SHP77 treated with DMSO at 0.1 percent for 48 hours (cell line): ENCODE measurements at regions not wholly inside any gene's neighbourhood (a gene's known extent, or its start where the extent isn't known, plus 50 kb on each side); places are given as distances from the start of the nearest gene placed in this dataset.

Source experiments
- DNase-seq: peaks from one replicate; lab custom pipeline; 2025; lab: John Stamatoyannopoulos, UW

DNA sequence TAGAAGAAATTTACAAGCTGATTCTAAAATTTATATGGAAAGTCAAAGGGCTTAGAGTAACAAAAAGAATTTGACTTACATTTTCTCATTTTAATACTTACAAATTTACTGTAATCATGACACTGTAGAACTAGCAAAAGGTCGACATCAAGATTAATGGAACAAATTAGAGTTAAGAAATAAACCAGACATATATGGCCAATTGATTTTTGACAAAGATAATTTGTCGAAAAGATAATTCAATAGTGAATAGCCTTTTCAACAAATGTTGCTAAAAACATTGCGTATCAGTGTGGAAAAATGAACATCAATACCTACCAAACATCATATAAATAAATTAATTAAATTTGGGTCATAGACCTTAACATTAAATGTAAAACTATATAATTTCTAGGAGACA is 955.5 kb upstream of the AUTS2 start:
- no peak for DNase-seq

DNA sequence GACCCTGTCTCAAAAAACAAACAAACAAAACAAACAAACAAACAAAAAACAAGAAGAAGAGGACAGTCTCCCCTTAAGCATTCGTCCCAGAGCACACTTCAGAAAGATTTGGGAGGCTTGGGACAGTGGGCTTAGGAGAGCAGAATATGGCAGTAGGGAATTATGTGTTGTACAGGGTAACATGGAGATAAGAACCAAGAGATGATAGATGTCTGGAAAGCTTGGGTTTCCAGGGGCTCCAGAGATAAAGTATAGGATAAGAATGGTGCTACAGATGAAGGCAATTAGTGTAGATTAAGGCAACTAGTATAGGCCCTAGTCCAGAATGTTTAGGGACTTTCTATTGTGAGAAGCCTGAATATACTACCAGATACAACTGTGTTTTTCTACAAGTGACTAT is 934.9 kb upstream of the AUTS2 start:
- no peak for DNase-seq

DNA sequence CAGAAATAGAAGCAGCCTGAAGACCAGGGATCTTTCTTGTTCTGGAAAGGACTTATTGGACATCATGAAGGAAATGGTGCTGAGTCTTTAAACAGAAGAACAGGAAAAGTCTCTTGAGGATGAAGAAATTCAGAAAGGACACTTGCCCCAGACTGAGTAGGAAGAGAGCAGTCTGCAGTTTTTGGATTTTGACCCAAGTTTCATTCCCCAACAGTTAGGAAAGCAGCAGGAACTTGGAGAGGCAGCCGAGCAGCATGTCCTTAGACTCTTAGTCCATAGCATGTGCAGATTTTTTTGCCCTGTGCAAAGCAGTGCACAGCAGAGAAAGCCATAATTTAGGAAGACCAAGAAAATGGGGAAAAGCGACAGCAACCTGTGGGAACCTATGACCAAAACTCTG is 927.2 kb upstream of the AUTS2 start:
- DNase-seq: no peak

DNA sequence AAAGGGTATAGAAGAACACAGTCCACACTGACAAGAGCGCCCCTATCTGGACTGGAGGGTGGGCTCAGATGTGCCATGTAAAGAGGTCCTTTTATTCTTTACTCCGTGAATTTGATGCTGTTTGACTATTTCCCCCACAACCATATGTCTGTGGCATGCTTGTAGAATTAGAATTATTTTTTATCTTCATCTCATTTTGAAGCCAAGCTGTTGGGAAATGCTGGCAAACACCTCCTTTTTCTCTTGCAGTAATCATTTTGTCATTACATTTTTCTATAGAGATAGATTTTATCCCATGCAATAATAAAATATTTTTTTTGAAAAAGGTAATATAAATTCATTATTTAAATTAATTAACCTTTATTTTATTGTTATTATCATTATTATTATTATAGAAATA is 926.6 kb upstream of the AUTS2 start:
- no peak for DNase-seq

DNA sequence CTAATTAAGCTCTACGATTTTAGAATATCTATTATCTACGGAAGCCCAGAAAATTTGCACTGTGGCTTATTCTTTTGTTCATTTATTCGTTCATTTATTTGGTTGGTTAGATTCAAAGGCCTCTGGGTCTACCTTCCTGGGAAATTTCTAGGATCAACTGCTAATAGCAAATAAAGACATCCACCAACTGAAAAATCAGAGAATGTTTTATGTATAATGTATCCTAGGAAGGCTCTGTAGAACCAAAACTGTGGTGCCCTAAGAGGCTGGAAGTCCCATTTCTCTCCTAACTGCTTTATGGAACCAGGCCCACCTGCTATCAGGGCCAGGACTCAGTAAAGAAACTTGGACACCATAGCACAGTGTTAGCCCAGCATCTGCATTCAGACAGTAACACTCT is 923.4 kb upstream of the AUTS2 start:
- DNase-seq: no peak

DNA sequence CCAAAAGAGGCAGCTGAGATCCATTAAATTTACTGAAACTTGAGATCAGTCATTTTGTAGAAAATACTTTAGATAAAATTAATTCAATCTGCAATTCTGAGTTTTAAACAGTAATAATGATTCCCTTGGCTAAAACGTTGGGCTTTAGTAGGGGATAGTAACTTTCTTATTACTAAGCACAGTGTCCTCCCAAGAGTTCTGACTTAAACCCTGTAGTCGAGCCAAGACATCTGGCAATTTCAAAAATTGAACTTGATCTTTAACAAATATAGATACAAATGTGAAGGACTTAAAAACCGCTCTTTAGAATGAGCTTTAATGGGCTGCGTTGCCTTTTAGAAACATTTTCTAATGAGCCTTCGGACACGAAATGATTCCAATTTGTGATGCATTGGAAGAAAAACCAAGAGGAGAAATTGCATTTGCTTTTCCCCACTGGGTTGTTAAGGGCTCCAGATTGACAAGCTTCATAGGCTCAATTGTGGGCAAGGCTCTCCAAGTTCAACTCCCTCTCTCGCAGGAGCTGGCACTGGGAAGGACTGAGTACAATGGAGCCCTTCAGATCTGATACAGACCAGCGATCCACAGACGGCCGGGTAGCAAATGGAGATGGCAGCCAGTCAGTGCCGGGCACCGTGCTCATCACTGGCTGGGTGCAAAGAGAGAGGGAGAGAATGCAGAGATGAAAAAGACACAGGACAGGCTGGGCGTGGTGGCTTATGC is 921.3 kb upstream of the AUTS2 start:
- DNase-seq: no peak

DNA sequence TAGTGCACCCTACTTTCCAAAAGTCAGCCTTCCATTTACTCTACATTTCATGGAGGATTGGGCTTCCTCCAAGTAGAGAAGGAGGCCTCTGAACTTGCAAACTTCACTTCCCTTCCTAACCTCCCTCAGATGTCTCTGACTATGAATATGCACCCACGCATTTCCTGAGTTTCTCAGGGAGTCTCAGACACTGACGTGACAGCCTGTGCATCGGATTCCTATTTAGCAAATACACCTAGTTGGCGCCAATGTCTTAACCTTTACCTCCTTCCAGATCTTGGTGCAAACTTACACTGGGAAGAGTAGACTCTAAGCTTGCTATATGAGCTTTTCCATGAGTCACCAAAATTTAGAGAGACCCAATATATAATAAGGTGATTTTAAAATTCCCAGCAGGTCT is 920.1 kb upstream of the AUTS2 start:
- DNase-seq: no peak

DNA sequence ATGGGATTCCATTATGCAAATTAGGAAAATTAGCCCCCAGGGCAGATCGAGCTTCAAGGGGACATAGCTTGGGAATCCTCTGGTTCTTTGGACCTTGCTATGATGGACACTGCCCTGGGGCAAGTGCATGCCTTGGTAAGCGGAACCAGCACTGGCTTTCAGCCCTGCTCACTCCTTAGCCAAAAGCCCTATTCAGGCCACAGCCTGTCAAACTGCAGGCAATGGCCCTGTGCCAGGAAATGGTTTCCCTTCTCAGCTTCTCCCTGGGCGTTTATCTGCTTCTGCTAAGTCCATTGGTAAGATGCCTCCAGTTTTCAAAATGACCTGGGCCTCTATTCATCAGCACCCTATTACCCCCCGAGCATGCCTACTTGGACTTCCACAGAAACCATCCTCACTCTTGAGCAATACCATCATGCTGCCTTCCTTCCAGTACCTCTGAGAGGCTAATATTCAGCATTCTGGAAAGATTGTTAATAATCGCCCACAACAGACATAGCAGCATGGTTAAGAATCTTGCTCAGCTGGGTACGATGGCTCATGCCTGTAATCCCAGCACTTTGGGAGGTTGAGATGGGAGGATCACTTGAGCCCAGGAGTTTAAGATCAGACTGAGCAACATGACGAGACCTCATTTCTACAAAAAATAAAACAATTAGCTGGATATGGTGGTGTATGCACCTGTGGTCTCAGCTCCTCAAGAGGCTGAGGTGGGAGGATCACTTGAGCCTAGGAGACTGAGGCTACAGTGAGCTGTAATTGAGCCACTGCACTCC is 918.6 kb upstream of the AUTS2 start:
- no peak for DNase-seq

DNA sequence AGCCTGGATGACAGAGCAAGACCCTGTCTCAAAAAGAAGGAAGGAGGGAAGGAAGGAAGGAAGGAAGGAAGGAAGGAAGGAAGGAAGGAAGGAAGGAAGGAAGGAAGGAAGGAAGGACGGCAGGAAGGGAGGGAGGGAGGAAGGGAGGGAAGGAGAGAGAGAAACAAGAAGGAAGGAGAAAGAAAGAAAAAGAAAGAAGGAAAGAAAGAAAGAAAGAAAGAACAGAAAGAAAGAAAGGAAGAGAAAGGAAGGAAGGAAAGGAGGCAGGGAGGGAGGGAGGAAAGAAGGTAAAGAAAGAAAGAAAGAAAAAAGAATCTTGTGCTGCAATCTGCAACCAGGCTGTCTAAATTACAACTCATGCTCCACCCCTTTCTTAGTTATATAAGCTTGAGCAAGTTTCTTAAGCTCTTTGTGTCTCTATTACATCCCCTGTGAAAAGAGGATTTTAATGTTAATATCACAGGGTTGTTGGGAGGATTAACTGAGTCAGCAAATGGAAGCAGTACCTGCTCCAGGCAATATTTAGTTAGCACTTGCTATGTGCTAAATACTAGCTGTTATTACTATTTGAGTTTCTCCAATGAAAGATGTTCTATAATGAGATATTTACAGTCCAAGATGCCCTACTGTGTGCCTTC is 917.9 kb upstream of the AUTS2 start:
- DNase-seq: no peak

DNA sequence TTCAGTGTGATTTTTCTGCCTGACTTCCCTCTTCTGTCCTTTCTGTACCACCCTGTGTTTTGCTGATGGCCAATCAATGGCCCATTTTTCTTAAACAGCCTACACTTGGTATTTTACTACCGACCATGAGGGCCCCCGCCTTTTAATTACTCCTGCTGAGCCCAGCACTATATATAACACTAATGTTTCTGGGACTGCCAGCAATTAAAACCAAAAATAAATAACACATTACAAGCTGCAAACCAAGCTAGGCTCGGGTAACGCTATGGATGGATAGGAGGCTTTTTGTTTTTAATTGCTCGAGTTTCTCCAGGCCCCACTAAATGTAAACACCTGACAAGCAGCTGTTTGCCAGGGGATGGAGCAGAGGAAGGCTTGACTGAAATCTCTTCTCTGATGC is 915.4 kb upstream of the AUTS2 start:
- DNase-seq: no peak

DNA sequence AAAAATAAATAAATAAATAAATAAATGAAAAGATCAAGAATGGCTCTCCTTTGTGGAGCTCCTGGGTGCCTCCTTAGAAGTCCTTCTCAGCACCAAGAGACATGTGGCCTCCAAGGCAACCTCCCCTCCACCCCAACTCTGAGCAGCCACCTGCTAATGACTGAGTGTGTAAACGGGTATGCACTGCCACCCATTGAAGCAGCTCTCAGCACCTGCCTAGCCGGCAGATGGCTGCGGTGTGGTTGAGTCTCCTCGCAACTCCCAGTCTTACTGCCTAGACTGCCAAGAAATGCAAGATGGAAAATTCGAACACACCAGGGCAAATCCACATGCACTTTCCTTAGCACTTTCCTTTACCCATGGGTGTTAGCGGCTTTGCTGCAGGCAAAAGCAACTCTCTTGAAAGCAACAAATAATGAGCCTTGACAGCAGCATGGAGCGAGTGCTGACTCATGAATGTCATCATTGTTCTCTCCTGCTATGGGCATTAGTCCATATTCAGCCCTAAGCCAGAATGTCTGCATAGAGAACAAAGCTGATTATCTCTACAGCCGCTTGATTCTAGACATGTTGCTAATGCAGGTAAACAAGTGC is 913.9 kb upstream of the AUTS2 start:
- DNase-seq: peak; percentile 37

DNA sequence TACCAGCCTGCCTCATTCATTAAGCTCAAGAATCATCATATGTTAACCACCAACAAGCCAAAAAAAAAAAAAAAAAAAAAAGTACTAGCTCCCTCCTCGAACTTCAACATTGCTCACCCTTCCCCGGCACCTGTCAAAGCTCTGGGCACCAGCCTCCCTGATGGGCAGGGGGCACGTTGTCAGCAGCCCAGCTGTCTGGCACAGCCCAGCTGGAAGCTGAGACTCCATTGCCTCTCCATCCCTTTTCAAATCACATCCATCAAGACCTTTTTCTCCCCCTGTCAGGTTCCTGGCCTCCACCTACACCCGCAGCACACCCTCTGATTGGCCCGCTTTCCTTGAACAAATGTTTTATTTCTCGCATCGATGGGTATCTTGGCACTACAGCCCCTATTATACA is 913.3 kb upstream of the AUTS2 start:
- no peak for DNase-seq

DNA sequence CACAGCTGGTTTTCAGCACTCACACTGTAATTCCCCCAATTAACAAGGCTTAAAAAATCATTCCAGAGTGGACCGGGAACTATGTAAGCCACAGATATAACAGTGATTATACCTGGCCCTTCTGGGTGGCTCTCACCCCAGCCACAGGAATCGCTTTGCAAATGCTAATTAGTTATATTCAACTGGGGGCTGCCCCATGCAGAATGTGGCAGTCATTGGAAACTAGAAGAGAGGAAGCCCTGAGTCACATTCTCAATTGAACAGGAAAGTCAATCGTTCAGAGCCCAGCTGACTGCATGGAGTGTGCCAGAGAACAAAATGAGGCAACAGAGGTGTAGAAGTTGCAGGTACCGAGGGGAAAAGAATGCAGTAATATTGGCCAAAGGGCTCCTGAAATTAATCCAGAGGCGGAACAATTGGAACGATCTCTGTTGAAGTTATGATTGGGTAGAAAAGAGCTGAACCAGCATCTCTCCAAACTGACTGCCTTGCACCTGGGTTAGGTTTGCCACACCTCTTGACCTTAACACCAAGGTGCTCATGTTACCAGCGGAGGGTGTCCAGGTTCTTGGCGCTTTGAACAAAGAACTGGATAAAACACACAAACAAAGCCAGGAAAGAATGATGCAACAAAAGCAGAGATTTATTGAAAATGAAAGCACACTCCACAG is 909.7 kb upstream of the AUTS2 start:
- DNase-seq: no peak

DNA sequence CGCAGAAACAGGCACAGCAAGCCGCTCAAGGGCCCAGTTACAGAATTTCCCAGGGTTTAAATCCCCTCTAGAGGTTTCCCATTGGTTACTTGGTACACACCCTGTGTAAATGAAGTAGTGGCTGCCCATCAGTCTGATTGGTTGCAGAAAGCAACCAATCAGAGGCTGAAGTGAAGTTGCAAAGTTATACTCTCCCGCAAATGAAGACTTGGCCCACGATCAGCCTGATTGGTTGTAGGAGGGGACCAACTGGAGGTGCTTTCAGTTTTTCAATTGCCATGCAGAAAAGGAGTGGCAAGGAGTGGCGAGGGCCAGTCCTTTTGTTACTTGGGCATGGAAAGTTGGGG is 909.2 kb upstream of the AUTS2 start:
- DNase-seq: no peak

DNA sequence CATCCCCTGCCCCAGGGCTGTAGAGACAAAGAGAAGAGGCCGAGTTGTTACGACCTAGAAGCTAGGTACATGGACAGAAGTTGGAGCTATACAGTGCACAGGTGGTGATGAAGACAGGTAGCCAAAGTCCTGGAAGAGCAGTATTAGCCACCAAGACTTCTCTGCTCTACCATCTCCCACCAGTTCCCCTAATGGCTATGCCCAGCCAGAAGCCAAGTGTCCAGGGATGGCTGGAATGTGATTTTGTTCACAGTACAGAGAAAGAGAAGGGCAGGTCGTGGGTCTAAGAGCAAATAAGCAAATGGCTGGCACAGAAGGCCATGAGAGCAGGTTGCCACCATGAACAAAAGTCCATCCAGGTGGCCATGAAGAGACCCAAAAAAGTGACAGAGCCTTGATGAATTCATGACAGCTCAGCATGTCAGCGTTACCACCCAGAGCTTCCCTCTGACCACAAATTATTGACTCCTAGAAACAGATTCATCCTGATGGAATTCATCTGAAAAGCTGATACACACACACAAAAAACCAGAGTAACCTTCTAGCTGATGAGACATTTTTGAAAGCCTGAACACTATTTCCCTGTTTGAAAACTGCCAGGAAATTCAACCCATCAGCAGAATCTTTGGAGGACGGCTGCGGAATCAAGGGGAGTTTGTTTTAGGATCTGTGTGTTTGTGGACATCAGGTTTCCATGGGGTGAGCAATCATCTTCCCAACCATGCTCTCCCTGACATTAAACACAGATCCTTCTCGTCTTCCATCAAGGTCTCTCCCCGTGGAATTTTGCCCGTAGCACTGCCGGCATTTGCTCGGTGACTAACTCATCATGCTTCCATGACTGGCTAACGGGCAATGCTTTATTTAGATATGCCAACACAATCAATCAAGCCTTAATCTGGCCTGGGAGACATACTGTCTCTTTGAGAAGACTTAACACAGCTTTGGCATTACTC is 906.7 kb upstream of the AUTS2 start:
- DNase-seq: no peak

DNA sequence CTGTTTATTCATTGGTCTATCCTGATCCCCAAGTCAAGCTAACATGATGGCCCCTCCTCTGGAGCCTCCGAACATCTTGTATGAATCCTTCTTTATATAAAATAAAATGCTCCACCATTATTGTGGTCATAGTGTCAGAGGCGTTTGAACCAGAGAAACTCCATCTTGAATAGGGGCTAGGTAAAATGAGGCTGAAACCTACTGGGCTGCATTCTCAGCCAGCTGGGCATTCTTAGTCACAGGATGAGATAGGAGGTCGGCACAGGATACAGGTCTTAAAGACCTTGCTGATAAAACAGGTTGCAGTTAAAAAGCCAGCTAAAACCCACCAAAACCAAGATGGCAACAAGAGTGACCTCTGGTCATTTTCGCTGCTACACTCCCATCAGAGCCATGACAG is 905.8 kb upstream of the AUTS2 start:
- no peak for DNase-seq

DNA sequence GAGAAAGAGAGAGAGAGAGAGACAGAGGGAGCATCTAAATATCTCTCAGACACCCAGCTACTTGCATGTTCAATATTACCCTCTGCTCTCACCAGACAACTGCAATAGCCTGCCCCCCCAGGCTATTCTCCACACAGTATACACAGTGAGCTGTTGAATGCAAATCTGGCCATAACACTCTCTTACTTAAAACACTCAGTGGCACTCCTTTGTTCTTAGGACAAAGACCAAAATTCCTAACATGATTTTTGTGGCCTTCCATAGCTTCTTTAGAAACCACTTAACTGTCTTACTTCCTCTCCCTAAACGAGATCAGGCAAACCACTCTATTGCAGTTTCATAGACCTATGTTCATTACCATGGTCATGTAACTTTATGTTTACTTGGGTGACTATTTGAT is 903.6 kb upstream of the AUTS2 start:
- DNase-seq: no peak

DNA sequence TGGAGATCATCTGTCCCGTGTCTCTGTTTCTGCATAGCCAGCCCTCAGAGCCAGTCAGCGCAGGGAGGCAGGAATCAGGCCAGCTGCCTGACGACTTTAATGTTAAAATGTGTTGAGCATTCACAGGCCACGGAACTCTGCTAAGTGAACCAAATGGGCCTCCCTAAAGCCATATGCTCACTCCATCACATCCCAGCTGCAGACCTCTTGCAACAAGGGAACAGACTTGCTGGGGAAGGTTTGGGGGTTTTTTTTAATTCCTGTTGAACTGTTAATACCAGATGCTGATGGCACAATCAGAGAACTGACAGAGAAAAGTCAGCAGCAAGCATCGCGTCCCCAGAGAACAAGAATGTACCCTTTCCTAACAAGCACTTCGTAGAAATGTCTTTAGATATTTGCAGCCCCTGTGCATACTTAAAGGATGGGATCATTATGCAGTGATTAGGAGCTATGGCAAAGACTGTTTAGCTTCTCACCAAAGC is 900.4 kb upstream of the AUTS2 start:
- DNase-seq: no peak

DNA sequence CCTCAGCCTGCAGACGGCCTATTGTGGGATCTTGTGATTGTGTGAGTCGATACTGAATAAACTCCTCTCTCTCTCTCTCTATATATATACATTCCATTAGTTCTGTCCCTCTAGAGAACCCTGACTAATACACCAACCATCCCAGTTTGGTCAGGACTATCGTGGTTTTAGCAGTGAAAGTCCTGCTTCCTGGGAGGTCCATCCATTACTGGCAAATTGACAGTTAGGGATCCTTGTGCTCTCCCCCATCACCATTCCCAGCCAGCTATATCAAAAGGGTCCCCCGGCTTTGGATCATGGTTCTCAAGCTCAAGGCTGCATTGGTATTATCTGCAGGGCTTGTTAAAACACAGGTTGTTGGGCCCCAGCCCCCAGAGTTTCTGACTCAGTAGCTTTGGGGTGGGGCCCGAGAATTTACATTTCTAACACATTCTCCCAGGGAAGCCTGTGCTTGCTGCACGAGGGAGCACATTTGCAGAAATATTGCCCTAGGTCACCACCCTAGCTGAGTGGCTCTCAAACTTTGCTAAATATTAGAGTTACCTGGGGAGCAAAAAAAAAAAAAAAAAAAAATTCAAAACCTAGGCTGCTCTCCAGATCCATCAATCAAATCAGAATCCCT is 899.1 kb upstream of the AUTS2 start:
- DNase-seq: no peak

DNA sequence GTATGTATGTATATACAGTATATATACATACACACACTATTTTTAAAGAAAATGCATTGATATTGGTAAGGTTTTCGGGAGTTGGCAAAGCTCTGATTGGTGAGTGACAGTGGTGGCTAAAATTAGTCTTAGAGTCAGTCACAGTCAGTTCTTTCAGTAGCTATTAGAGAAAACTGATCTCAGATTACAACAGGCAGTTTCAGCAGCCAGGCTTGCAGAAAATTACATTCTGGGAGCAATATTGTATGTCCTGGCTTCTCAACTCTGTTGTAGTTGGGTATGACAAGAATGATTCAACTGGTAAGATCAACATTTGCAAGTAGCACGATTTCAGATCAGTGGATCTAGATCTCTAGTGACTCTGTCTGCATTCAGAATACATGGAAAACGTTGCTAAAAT is 897.9 kb upstream of the AUTS2 start:
- DNase-seq: no peak

DNA sequence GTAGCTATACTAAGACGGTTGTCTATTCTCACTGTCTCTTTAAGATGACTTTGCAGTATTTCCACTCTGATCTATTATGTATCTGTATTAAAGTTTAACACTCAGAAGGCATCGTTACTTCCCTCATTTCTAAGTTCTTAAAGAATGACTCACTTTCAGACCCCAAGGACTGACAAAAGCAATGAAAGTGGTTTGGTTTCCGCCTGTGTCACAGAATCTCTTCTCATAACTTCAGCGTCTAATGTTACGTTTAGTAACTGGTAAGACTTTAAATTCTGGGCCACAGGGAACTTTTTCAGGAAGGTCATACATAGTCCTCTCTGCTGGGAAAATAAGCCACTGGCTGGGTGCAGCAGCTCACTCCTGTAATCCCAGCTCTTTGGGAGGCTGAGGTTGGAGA is 892.0 kb upstream of the AUTS2 start:
- DNase-seq: no peak
